H1 (cell line): ENCODE measurements at regions not wholly inside any gene's neighbourhood (a gene's known extent, or its start where the extent isn't known, plus 50 kb on each side); places are given as distances from the start of the nearest gene placed in this dataset.
A peak's percentile ranks its signal among the peaks of the same experiment; 100 is the strongest.

Source experiments
- CTCF ChIA-PET: fragments of 300-600 bp; sonication (Branson Sonifier 250); formaldehyde crosslinking; loops from one replicate; lab custom pipeline; 2021; ENCODE audit not compliant: partially characterized antibody; lab: Charles Lee
- POLR2A ChIA-PET: fragments of 300-600 bp; sonication (Branson Sonifier 250); formaldehyde crosslinking; loops from one replicate; lab custom pipeline; 2021; ENCODE audit warnings: inconsistent platforms; ENCODE audit not compliant: partially characterized antibody; lab: Charles Lee
- DNase-seq, 2 experiments: peaks; one replicate each; pipeline versions ENCODE4 v3.0.0 to v3.0.0-alpha.2; 2010 to 2022; ENCODE audit warnings: low spot score in 2 of 2, low read depth in 1 of 2, mixed read lengths in 1 of 2
- FAIRE-seq: peaks from 2 replicates; lab custom pipeline; 2011; peaks lifted over from hg19 to GRCh38; lab: Jason Lieb, UNC
- H2AFZ ChIP-seq: 2 replicates; pipeline ENCODE4 v1.8.1; 2012; ENCODE audit warnings: low read length, inconsistent platforms
- H2AK5ac ChIP-seq: 2 replicates; pipeline ENCODE4 v1.6.1; 2013; ENCODE audit warnings: low read depth, low read length
- H2BK120ac ChIP-seq: replicated peaks from 2 replicates; pipeline ENCODE3; 2013; ENCODE audit warnings: low read depth, low read length, inconsistent platforms
- H2BK12ac ChIP-seq: 2 replicates; pipeline ENCODE4 v1.6.1; 2013; ENCODE audit warnings: low read depth, low read length
- H2BK15ac ChIP-seq: 2 replicates; pipeline ENCODE4 v1.6.1; 2013; ENCODE audit warnings: low read length
- H2BK20ac ChIP-seq: 2 replicates; pipeline ENCODE4 v1.6.1; 2013; ENCODE audit warnings: low read length
- H2BK5ac ChIP-seq: 2 replicates; pipeline ENCODE4 v1.6.1; 2013; ENCODE audit warnings: low read depth, low read length
- H3K14ac ChIP-seq: 2 replicates; pipeline ENCODE4 v1.6.1; 2013; ENCODE audit warnings: inconsistent platforms; ENCODE audit not compliant: insufficient read length
- H3K18ac ChIP-seq: 2 replicates; pipeline ENCODE4 v1.6.1; 2013; ENCODE audit warnings: low read length; ENCODE audit errors: extremely low read depth
- H3K23ac ChIP-seq: 2 replicates; pipeline ENCODE4 v1.6.1; 2013; ENCODE audit warnings: inconsistent platforms; ENCODE audit not compliant: insufficient read length
- H3K23me2 ChIP-seq: 2 replicates; pipeline ENCODE4 v1.6.1; 2013; ENCODE audit warnings: low read depth, low read length
- H3K27ac ChIP-seq: 2 replicates; pipeline ENCODE4 v1.6.1; 2011; ENCODE audit warnings: low read depth, low read length, inconsistent platforms
- H3K27me3 ChIP-seq, 4 experiments: replicated peaks in 1 of 4; 1 replicate in 1 of 4; 2 replicates in 3 of 4; pipeline versions ENCODE4 v1.6.1 to v1.8.1; 2011 to 2013; ENCODE audit warnings: low read length in 3 of 4, mild to moderate bottlenecking in 3 of 4, inconsistent platforms in 2 of 4, mixed read lengths in 2 of 4, moderate library complexity in 1 of 4; ENCODE audit not compliant: control insufficient read depth in 3 of 4, insufficient read depth in 3 of 4; ENCODE audit errors: extremely low read depth in 1 of 4
- H3K36me3 ChIP-seq, 4 experiments: 2 replicates each; pipeline versions ENCODE4 v1.6.1 to v1.8.1; 2011 to 2013; ENCODE audit warnings: mild to moderate bottlenecking in 4 of 4, low read length in 3 of 4, moderate library complexity in 2 of 4, control low read depth in 1 of 4, inconsistent platforms in 1 of 4; ENCODE audit not compliant: insufficient read depth in 4 of 4, control insufficient read depth in 2 of 4
- H3K4ac ChIP-seq: replicated peaks from 2 replicates; pipeline ENCODE3; 2013; ENCODE audit warnings: low read length, low read depth, mixed read lengths, inconsistent platforms; ENCODE audit not compliant: insufficient read length
- H3K4me1 ChIP-seq, 4 experiments: replicated peaks in 1 of 4; 1 replicate in 1 of 4; 2 replicates in 3 of 4; pipeline versions ENCODE4 v1.6.1 to v1.8.1; 2011 to 2013; ENCODE audit warnings: low read length in 3 of 4, inconsistent platforms in 2 of 4, mixed read lengths in 1 of 4; ENCODE audit not compliant: insufficient read depth in 4 of 4, control insufficient read depth in 3 of 4
- H3K4me2 ChIP-seq, 2 experiments: 2 replicates each; pipeline versions ENCODE4 v1.6.1 to v1.8.1; 2011 to 2013; ENCODE audit warnings: low read depth in 2 of 2, low read length in 2 of 2, control low read depth in 1 of 2, inconsistent platforms in 1 of 2, mild to moderate bottlenecking in 1 of 2; ENCODE audit not compliant: insufficient read depth in 1 of 2
- H3K4me3 ChIP-seq, 4 experiments: fragments of 200-600, 300-600 bp in 1 of 4; sonication (generic), shearing (Covaris generic), sonication (Bioruptor Twin) in 1 of 4; 2 replicates each; pipeline versions ENCODE4 v1.5.1 to v1.8.1; 2011 to 2016; ENCODE audit warnings: low read length in 4 of 4, low read depth in 3 of 4, control low read depth in 2 of 4, inconsistent platforms in 2 of 4, mild to moderate bottlenecking in 2 of 4, mixed read lengths in 1 of 4, moderate library complexity in 1 of 4; ENCODE audit not compliant: insufficient read depth in 2 of 4; ENCODE audit errors: extremely low read depth in 1 of 4
- H3K56ac ChIP-seq: replicated peaks from 2 replicates; pipeline ENCODE3; 2013; ENCODE audit warnings: low read depth, mild to moderate bottlenecking, mixed read lengths, low read length, inconsistent platforms; ENCODE audit not compliant: insufficient read length
- H3K79me1 ChIP-seq: 2 replicates; pipeline ENCODE4 v1.6.1; 2013; ENCODE audit warnings: low read depth, low read length, control low read depth
- H3K79me2 ChIP-seq, 2 experiments: 2 replicates each; pipeline versions ENCODE4 v1.6.1 to v1.8.1; 2012 to 2013; ENCODE audit warnings: low read length in 2 of 2, mild to moderate bottlenecking in 2 of 2, inconsistent platforms in 1 of 2; ENCODE audit not compliant: insufficient read depth in 2 of 2, control insufficient read depth in 1 of 2
- H3K9ac ChIP-seq, 4 experiments: replicated peaks in 1 of 4; 1 replicate in 1 of 4; 2 replicates in 3 of 4; pipeline versions ENCODE4 v1.6.1 to v1.8.1; 2011 to 2013; ENCODE audit warnings: low read depth in 3 of 4, low read length in 3 of 4, control low read depth in 2 of 4, mild to moderate bottlenecking in 2 of 4, moderate library complexity in 2 of 4, inconsistent platforms in 1 of 4; ENCODE audit errors: extremely low read depth in 1 of 4
- H3K9me3 ChIP-seq, 2 experiments: 2 replicates each; pipeline versions ENCODE4 v1.6.1 to v1.8.1; 2012 to 2013; ENCODE audit warnings: mild to moderate bottlenecking in 2 of 2, moderate library complexity in 2 of 2, control low read depth in 1 of 2, inconsistent platforms in 1 of 2, low read depth in 1 of 2, low read length in 1 of 2, mixed read lengths in 1 of 2; ENCODE audit not compliant: insufficient read depth in 2 of 2
- H4K20me1 ChIP-seq, 2 experiments: replicated peaks in 1 of 2; 2 replicates each; pipeline versions ENCODE3 to v1.8.1; 2011 to 2013; ENCODE audit warnings: inconsistent platforms in 2 of 2, low read length in 2 of 2, mild to moderate bottlenecking in 1 of 2; ENCODE audit not compliant: insufficient read depth in 2 of 2, control insufficient read depth in 1 of 2
- H4K5ac ChIP-seq: 2 replicates; pipeline ENCODE4 v1.6.1; 2013; ENCODE audit warnings: low read length, low read depth, mixed read lengths, inconsistent platforms; ENCODE audit not compliant: insufficient read length
- H4K8ac ChIP-seq: 2 replicates; pipeline ENCODE4 v1.8.0; 2013; ENCODE audit warnings: mild to moderate bottlenecking, moderate library complexity, low read length, inconsistent platforms; ENCODE audit not compliant: insufficient read depth; ENCODE audit errors: extremely low read depth
- H4K91ac ChIP-seq: replicated peaks from 2 replicates; pipeline ENCODE3; 2013; ENCODE audit warnings: low read length, mixed read lengths, inconsistent platforms; ENCODE audit not compliant: insufficient read length
- EZH2 ChIP-seq: fragments of 200-600 bp; sonication (generic); IDR thresholded peaks from 2 replicates; pipeline ENCODE4 v1.7.1; 2012; ENCODE audit warnings: low read depth, mild to moderate bottlenecking, moderate library complexity, low read length, inconsistent platforms; ENCODE audit not compliant: severe bottlenecking
- JUN ChIP-seq: IDR thresholded peaks from 2 replicates; pipeline ENCODE4 v1.6.1; 2011; ENCODE audit warnings: low read depth, mild to moderate bottlenecking, improper control_type of control experiment, low read length
- JUND ChIP-seq: IDR thresholded peaks from 2 replicates; pipeline ENCODE4 v1.6.1; 2011; ENCODE audit warnings: mild to moderate bottlenecking, improper control_type of control experiment, low read length
- POLR2AphosphoS5 ChIP-seq: IDR thresholded peaks from 2 replicates; pipeline ENCODE4 v1.6.1; 2011; ENCODE audit warnings: low read depth, low read length
- RXRA ChIP-seq: IDR thresholded peaks from 2 replicates; pipeline ENCODE4 v1.6.1; 2011; ENCODE audit warnings: low read depth, mild to moderate bottlenecking, low read length, moderate library complexity; ENCODE audit not compliant: insufficient read depth
- SIN3A ChIP-seq, 2 experiments: IDR thresholded peaks in 1 of 2; conservative IDR thresholded peaks in 1 of 2; 2 replicates each; pipeline ENCODE4 v1.6.1; 2011 to 2012; ENCODE audit warnings: low read length in 2 of 2, improper control_type of control experiment in 1 of 2, low read depth in 1 of 2, mild to moderate bottlenecking in 1 of 2
- SIX5 ChIP-seq: IDR thresholded peaks from 2 replicates; pipeline ENCODE4 v1.6.1; 2011; ENCODE audit warnings: mild to moderate bottlenecking, low read depth, low read length
- TEAD4 ChIP-seq: IDR thresholded peaks from 2 replicates; pipeline ENCODE4 v1.6.1; 2012; ENCODE audit warnings: low read depth, low read length, inconsistent platforms, mixed read lengths
- YY1 ChIP-seq: IDR thresholded peaks from 2 replicates; pipeline ENCODE4 v1.6.1; 2011; ENCODE audit warnings: low read depth, mild to moderate bottlenecking, low read length
- WGBS, 2 experiments: shearing (Covaris generic) in 1 of 2; methylation state at CpG; one replicate each; pipeline versions ENCODE4 v1.1.6 to v1.1.7; 2013 to 2015; ENCODE audit warnings: low lambda C conversion rate in 2 of 2, mixed read lengths in 2 of 2, inconsistent platforms in 1 of 2, low coverage in 1 of 2, missing lambda C conversion rate in 1 of 2; ENCODE audit not compliant: insufficient replicate concordance in 2 of 2, insufficient coverage in 1 of 2, insufficient read length in 1 of 2; ENCODE audit errors: extremely low coverage in 1 of 2, missing lambda C conversion rate in 1 of 2; 5-methylcytosine and 5-hydroxymethylcytosine counted together

DNA sequence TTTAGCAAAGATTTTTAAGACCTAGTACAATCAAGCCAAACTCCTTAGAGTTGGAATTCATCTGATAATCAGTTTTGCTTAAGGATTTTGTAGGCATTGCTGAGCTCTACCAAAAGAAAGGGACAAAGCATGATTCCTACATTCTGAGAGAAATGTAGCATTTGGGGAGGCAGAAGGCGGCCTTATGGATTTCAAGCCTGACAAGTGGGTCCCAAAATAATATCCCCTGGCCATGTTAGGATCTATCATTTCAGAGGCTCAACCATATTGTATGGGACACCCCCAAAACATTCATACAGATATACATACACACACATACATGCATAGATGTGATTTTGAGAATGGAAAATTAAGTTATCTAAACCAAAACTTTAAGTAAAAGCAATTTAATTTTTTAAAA is 257.8 kb upstream of the VLDLR start:
- Histone ChIP-seq H3K4me2 (no peak overlapping the region), H3K27ac (no peak overlapping the region), H3K56ac (no peak overlapping the region), H2BK15ac (no peak overlapping the region), H3K9ac (no peak overlapping the region), H2BK5ac (no peak overlapping the region), H4K20me1 (no peaks in the 10 kb centered on the region), H3K23ac (no peak overlapping the region), H4K8ac (no peak overlapping the region), H3K23me2 (no peaks in the 10 kb centered on the region), H3K9me3 (no peaks in the 10 kb centered on the region), H3K4ac (no peak overlapping the region), H3K4me1 (peaks cover 0 to 12% (median 6%) of the 10 kb centered on the region in 4 experiments; a peak in 4 of 7 replicates), H3K18ac (no peak overlapping the region), H2BK120ac (no peak overlapping the region), H3K36me3 (no peaks in the 10 kb centered on the region; a peak in 2 of 8 replicates), H3K14ac (no peak overlapping the region), H2BK12ac (no peak overlapping the region), H3K79me2 (no peaks in the 10 kb centered on the region), H2BK20ac (no peak overlapping the region; the same call in 1 of the 2 replicates), H3K27me3 (peaks cover 0 to 2% (median 0%) of the 10 kb centered on the region in 4 experiments; a peak in 1 of 7 replicates), H4K91ac (no peak overlapping the region), H2AK5ac (no peak overlapping the region), H2AFZ (0 out of 2 replicates have a peak overlapping the region, but pooled peaks have one; percentile 86), H3K4me3 (no peak overlapping the region), H3K79me1 (no peaks in the 10 kb centered on the region), H4K5ac (no peak overlapping the region)
- CTCF ChIA-PET = interaction anchor here (1.5 kb wide), 1 partner anchor 15 kb away, joined by 4 read pairs; no protein-coding TSS in a partner anchor
- POLR2A ChIA-PET = no interaction called here
- 100% methylated on average over 1 of the region's 1 CpG; no CpG with 5 or more reads in 1 of the 2 experiments for WGBS, 2 experiments
- DNase-seq = no peak
- no peak for FAIRE-seq
- TF ChIP-seq EZH2 (no peak), TEAD4 (no peak), SIN3A (conservative IDR thresholded peaks at IDR 0.05 in 1 of 2, IDR thresholded peaks at IDR 0.05 in 1 of 2; ENCODE audit: low read depth in 1 of 2, low read length in 2 of 2) (no peak), POLR2AphosphoS5 (no peak), JUN (no peak), SIX5 (no peak), JUND (no peak), RXRA (no peak), YY1 (no peak)
